ENCODE measurements at regions not wholly inside any gene's neighbourhood (a gene's known extent, or its start where the extent isn't known, plus 50 kb on each side); places are given as distances from the start of the nearest gene placed in this dataset.

- H3K27ac ChIP-seq (ENCODE audit: low read depth, low read length), result no peak overlapping the region
These were observed 445.5 kb downstream of the MAN2A1 start for GRCh38 chr5:110134963-110135935.

GRCh38 chr5:110150199-110150598, 460.5 kb downstream of the MAN2A1 start:
- no peaks in the 10 kb centered on the region for H3K27me3 ChIP-seq (ENCODE audit: control insufficient read depth in 5 of 5, insufficient read depth in 4 of 5, low read length in 5 of 5)
- no peaks in the 10 kb centered on the region for H3K4me1 ChIP-seq (ENCODE audit: control insufficient read depth in 5 of 5, insufficient read depth in 5 of 5, low read length in 5 of 5)
- H3K36me3 ChIP-seq (ENCODE audit: control insufficient read depth in 5 of 5, insufficient read depth in 5 of 5, low read length in 5 of 5), result no peaks in the 10 kb centered on the region
- H3K9ac ChIP-seq (ENCODE audit: low read length in 5 of 5), result no peak overlapping the region
- H3K9me3 ChIP-seq (ENCODE audit: control insufficient read depth in 5 of 5, low read length in 5 of 5), result no peaks in the 10 kb centered on the region
- H3K27ac ChIP-seq (ENCODE audit: low read depth, low read length), result no peak overlapping the region
- no peak overlapping the region for H3K4me3 ChIP-seq (ENCODE audit: low read depth in 1 of 5, low read length in 5 of 5)

More at GRCh38 chr5:110134963-110135935, 445.5 kb downstream of the MAN2A1 start:
- no peaks in the 10 kb centered on the region for H3K4me1 ChIP-seq (ENCODE audit: control insufficient read depth in 5 of 5, insufficient read depth in 5 of 5, low read length in 5 of 5)
- peaks cover 0 to 2% (median 0%) of the 10 kb centered on the region in 5 donors for H3K27me3 ChIP-seq (ENCODE audit: control insufficient read depth in 5 of 5, insufficient read depth in 4 of 5, low read length in 5 of 5)
- peaks cover 2 to 27% (median 18%) of the 10 kb centered on the region in 5 donors for H3K9me3 ChIP-seq (ENCODE audit: control insufficient read depth in 5 of 5, low read length in 5 of 5)
- H3K9ac ChIP-seq (ENCODE audit: low read length in 5 of 5), result no peak overlapping the region
- no peaks in the 10 kb centered on the region for H3K36me3 ChIP-seq (ENCODE audit: control insufficient read depth in 5 of 5, insufficient read depth in 5 of 5, low read length in 5 of 5)
- no peak overlapping the region for H3K4me3 ChIP-seq (ENCODE audit: low read depth in 1 of 5, low read length in 5 of 5)

GRCh38 chr5:110159202-110159601, 469.5 kb downstream of the MAN2A1 start:
- H3K4me1 ChIP-seq (ENCODE audit: control insufficient read depth in 5 of 5, insufficient read depth in 5 of 5, low read length in 5 of 5), result no peaks in the 10 kb centered on the region
- no peaks in the 10 kb centered on the region for H3K27me3 ChIP-seq (ENCODE audit: control insufficient read depth in 5 of 5, insufficient read depth in 4 of 5, low read length in 5 of 5)
- H3K9me3 ChIP-seq (ENCODE audit: control insufficient read depth in 5 of 5, low read length in 5 of 5), result no peaks in the 10 kb centered on the region
- no peak overlapping the region for H3K27ac ChIP-seq (ENCODE audit: low read depth, low read length)
- no peak overlapping the region for H3K4me3 ChIP-seq (ENCODE audit: low read depth in 1 of 5, low read length in 5 of 5)
- no peak overlapping the region for H3K9ac ChIP-seq (ENCODE audit: low read length in 5 of 5)
- H3K36me3 ChIP-seq (ENCODE audit: control insufficient read depth in 5 of 5, insufficient read depth in 5 of 5, low read length in 5 of 5), result no peaks in the 10 kb centered on the region

- Histone ChIP-seq H3K9ac (ENCODE audit: low read length in 5 of 5) (no peak overlapping the region), H3K27me3 (ENCODE audit: control insufficient read depth in 5 of 5, insufficient read depth in 4 of 5, low read length in 5 of 5) (no peaks in the 10 kb centered on the region)
These were observed 471.4 kb downstream of the MAN2A1 start for GRCh38 chr5:110161162-110161561.

GRCh38 chr5:110165366-110165765, 475.6 kb downstream of the MAN2A1 start:
- no peak overlapping the region for H3K9ac ChIP-seq (ENCODE audit: low read length in 5 of 5)

More at GRCh38 chr5:110161162-110161561, 471.4 kb downstream of the MAN2A1 start:
- H3K9me3 ChIP-seq (ENCODE audit: control insufficient read depth in 5 of 5, low read length in 5 of 5), result no peaks in the 10 kb centered on the region
- no peaks in the 10 kb centered on the region for H3K4me1 ChIP-seq (ENCODE audit: control insufficient read depth in 5 of 5, insufficient read depth in 5 of 5, low read length in 5 of 5)
- H3K36me3 ChIP-seq (ENCODE audit: control insufficient read depth in 5 of 5, insufficient read depth in 5 of 5, low read length in 5 of 5), result no peaks in the 10 kb centered on the region
- no peak overlapping the region for H3K27ac ChIP-seq (ENCODE audit: low read depth, low read length)
- no peak overlapping the region for H3K4me3 ChIP-seq (ENCODE audit: low read depth in 1 of 5, low read length in 5 of 5)

GRCh38 chr5:110167384-110167783, 477.7 kb downstream of the MAN2A1 start:
- Histone ChIP-seq H3K9ac (ENCODE audit: low read length in 5 of 5) (no peak overlapping the region), H3K27ac (ENCODE audit: low read depth, low read length) (no peak overlapping the region), H3K4me3 (ENCODE audit: low read depth in 1 of 5, low read length in 5 of 5) (no peak overlapping the region), H3K27me3 (ENCODE audit: control insufficient read depth in 5 of 5, insufficient read depth in 4 of 5, low read length in 5 of 5) (no peaks in the 10 kb centered on the region), H3K4me1 (ENCODE audit: control insufficient read depth in 5 of 5, insufficient read depth in 5 of 5, low read length in 5 of 5) (no peaks in the 10 kb centered on the region), H3K9me3 (ENCODE audit: control insufficient read depth in 5 of 5, low read length in 5 of 5) (peaks cover 0 to 13% (median 13%) of the 10 kb centered on the region in 5 donors), H3K36me3 (ENCODE audit: control insufficient read depth in 5 of 5, insufficient read depth in 5 of 5, low read length in 5 of 5) (no peaks in the 10 kb centered on the region)

More at GRCh38 chr5:110165366-110165765, 475.6 kb downstream of the MAN2A1 start:
- Histone ChIP-seq H3K4me3 (ENCODE audit: low read depth in 1 of 5, low read length in 5 of 5) (no peak overlapping the region), H3K4me1 (ENCODE audit: control insufficient read depth in 5 of 5, insufficient read depth in 5 of 5, low read length in 5 of 5) (no peaks in the 10 kb centered on the region), H3K27me3 (ENCODE audit: control insufficient read depth in 5 of 5, insufficient read depth in 4 of 5, low read length in 5 of 5) (no peaks in the 10 kb centered on the region), H3K36me3 (ENCODE audit: control insufficient read depth in 5 of 5, insufficient read depth in 5 of 5, low read length in 5 of 5) (no peaks in the 10 kb centered on the region), H3K27ac (ENCODE audit: low read depth, low read length) (no peak overlapping the region), H3K9me3 (ENCODE audit: control insufficient read depth in 5 of 5, low read length in 5 of 5) (peaks cover 0 to 4% (median 1%) of the 10 kb centered on the region in 5 donors)

- Histone ChIP-seq H3K9me3 (ENCODE audit: control insufficient read depth in 5 of 5, low read length in 5 of 5) (peaks cover 0 to 13% (median 13%) of the 10 kb centered on the region in 5 donors), H3K4me1 (ENCODE audit: control insufficient read depth in 5 of 5, insufficient read depth in 5 of 5, low read length in 5 of 5) (no peaks in the 10 kb centered on the region), H3K36me3 (ENCODE audit: control insufficient read depth in 5 of 5, insufficient read depth in 5 of 5, low read length in 5 of 5) (no peaks in the 10 kb centered on the region), H3K27me3 (ENCODE audit: control insufficient read depth in 5 of 5, insufficient read depth in 4 of 5, low read length in 5 of 5) (no peaks in the 10 kb centered on the region), H3K27ac (ENCODE audit: low read depth, low read length) (no peak overlapping the region), H3K4me3 (ENCODE audit: low read depth in 1 of 5, low read length in 5 of 5) (no peak overlapping the region), H3K9ac (ENCODE audit: low read length in 5 of 5) (no peak overlapping the region)
These were observed 479.7 kb downstream of the MAN2A1 start for GRCh38 chr5:110169461-110169860.

- H3K9ac ChIP-seq (ENCODE audit: low read length in 5 of 5), result no peak overlapping the region
- H3K36me3 ChIP-seq (ENCODE audit: control insufficient read depth in 5 of 5, insufficient read depth in 5 of 5, low read length in 5 of 5), result no peaks in the 10 kb centered on the region
- no peaks in the 10 kb centered on the region for H3K9me3 ChIP-seq (ENCODE audit: control insufficient read depth in 5 of 5, low read length in 5 of 5)
- no peak overlapping the region for H3K4me3 ChIP-seq (ENCODE audit: low read depth in 1 of 5, low read length in 5 of 5)
- H3K27me3 ChIP-seq (ENCODE audit: control insufficient read depth in 5 of 5, insufficient read depth in 4 of 5, low read length in 5 of 5), result no peaks in the 10 kb centered on the region
- no peak overlapping the region for H3K27ac ChIP-seq (ENCODE audit: low read depth, low read length)
- no peaks in the 10 kb centered on the region for H3K4me1 ChIP-seq (ENCODE audit: control insufficient read depth in 5 of 5, insufficient read depth in 5 of 5, low read length in 5 of 5)
These were observed 488.0 kb downstream of the MAN2A1 start for GRCh38 chr5:110177729-110178128.

GRCh38 chr5:110179321-110179720, 489.6 kb downstream of the MAN2A1 start:
- H3K4me1 ChIP-seq (ENCODE audit: control insufficient read depth in 5 of 5, insufficient read depth in 5 of 5, low read length in 5 of 5), result no peaks in the 10 kb centered on the region

GRCh38 chr5:110194191-110194590, 504.5 kb downstream of the MAN2A1 start:
- Histone ChIP-seq H3K9ac (ENCODE audit: low read length in 5 of 5) (no peak overlapping the region), H3K4me1 (ENCODE audit: control insufficient read depth in 5 of 5, insufficient read depth in 5 of 5, low read length in 5 of 5) (no peaks in the 10 kb centered on the region), H3K27ac (ENCODE audit: low read depth, low read length) (no peak overlapping the region), H3K4me3 (ENCODE audit: low read depth in 1 of 5, low read length in 5 of 5) (no peak overlapping the region), H3K27me3 (ENCODE audit: control insufficient read depth in 5 of 5, insufficient read depth in 4 of 5, low read length in 5 of 5) (no peaks in the 10 kb centered on the region), H3K9me3 (ENCODE audit: control insufficient read depth in 5 of 5, low read length in 5 of 5) (peaks cover 0 to 3% (median 2%) of the 10 kb centered on the region in 5 donors), H3K36me3 (ENCODE audit: control insufficient read depth in 5 of 5, insufficient read depth in 5 of 5, low read length in 5 of 5) (no peaks in the 10 kb centered on the region)

More at GRCh38 chr5:110179321-110179720, 489.6 kb downstream of the MAN2A1 start:
- Histone ChIP-seq H3K9ac (ENCODE audit: low read length in 5 of 5) (no peak overlapping the region), H3K36me3 (ENCODE audit: control insufficient read depth in 5 of 5, insufficient read depth in 5 of 5, low read length in 5 of 5) (no peaks in the 10 kb centered on the region), H3K9me3 (ENCODE audit: control insufficient read depth in 5 of 5, low read length in 5 of 5) (no peaks in the 10 kb centered on the region), H3K27me3 (ENCODE audit: control insufficient read depth in 5 of 5, insufficient read depth in 4 of 5, low read length in 5 of 5) (no peaks in the 10 kb centered on the region), H3K4me3 (ENCODE audit: low read depth in 1 of 5, low read length in 5 of 5) (no peak overlapping the region), H3K27ac (ENCODE audit: low read depth, low read length) (no peak overlapping the region)
